Neutrophil (primary cell): ENCODE measurements at regions not wholly inside any gene's neighbourhood (a gene's known extent, or its start where the extent isn't known, plus 50 kb on each side); places are given as distances from the start of the nearest gene placed in this dataset.

Experiments used
- H3K27ac ChIP-seq: fragments of 200-600 bp; sonication (generic); 2 replicates; pipeline ENCODE4 v1.5.1; 2016; ENCODE audit warnings: mild to moderate bottlenecking, moderate library complexity
- H3K27me3 ChIP-seq: fragments of 200-600 bp; sonication (generic); 2 replicates; pipeline ENCODE4 v1.6.0; 2016; ENCODE audit warnings: mild to moderate bottlenecking
- H3K36me3 ChIP-seq: fragments of 200-600 bp; sonication (generic); 2 replicates; pipeline ENCODE4 v1.5.1; 2017
- H3K4me1 ChIP-seq, 2 experiments: fragments of 200-600 bp in 1 of 2; sonication (generic) in 1 of 2; 1 replicate in 1 of 2; 2 replicates in 1 of 2; pipeline versions ENCODE4 v1.5.1 to v1.6.1; 2013 to 2016; ENCODE audit warnings: low read depth in 1 of 2, low read length in 1 of 2, mild to moderate bottlenecking in 1 of 2, moderate library complexity in 1 of 2; ENCODE audit not compliant: control insufficient read depth in 1 of 2, insufficient read depth in 1 of 2
- H3K4me3 ChIP-seq, 2 experiments: fragments of 200-600 bp in 1 of 2; sonication (generic) in 1 of 2; 1 replicate in 1 of 2; 2 replicates in 1 of 2; pipeline ENCODE4 v1.5.1; 2013 to 2016; ENCODE audit warnings: low read depth in 1 of 2, low read length in 1 of 2, mild to moderate bottlenecking in 1 of 2, moderate library complexity in 1 of 2
- H3K9me3 ChIP-seq: fragments of 200-600 bp; sonication (generic); 2 replicates; pipeline ENCODE4 v1.5.1; 2016
- TF ChIP-seq, protein P1 (sequence below): fragments of 200-600 bp; sonication (generic); IDR thresholded peaks from 2 replicates; pipeline ENCODE4 v1.5.1; 2016; ENCODE audit warnings: antibody characterized with exemption

DNA sequence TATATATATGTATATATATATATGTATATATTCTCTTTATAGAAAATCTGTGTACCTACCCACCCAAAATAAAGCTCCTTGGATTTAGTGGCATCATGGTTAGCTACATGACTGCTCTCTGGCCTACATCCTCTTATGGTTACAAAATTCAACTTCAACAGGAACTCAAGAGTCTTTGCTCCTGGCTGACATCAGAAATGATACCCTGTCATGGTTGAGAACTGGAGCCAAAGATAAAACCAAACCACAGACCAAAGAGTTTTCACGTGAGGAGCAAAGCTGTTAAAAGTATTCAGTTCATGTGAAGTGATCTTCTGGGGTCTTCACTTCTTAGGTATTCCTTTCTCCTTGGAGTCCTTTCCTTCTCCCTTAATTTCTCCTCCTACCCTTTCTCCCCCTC is 476.3 kb downstream of the SOX11 start:
- Histone ChIP-seq H3K4me3 (no peak overlapping the region), H3K27me3 (no peaks in the 10 kb centered on the region), H3K27ac (no peak overlapping the region), H3K4me1 (no peaks in the 10 kb centered on the region), H3K36me3 (no peaks in the 10 kb centered on the region), H3K9me3 (no peaks in the 10 kb centered on the region)
- TF ChIP-seq, protein P1, sequence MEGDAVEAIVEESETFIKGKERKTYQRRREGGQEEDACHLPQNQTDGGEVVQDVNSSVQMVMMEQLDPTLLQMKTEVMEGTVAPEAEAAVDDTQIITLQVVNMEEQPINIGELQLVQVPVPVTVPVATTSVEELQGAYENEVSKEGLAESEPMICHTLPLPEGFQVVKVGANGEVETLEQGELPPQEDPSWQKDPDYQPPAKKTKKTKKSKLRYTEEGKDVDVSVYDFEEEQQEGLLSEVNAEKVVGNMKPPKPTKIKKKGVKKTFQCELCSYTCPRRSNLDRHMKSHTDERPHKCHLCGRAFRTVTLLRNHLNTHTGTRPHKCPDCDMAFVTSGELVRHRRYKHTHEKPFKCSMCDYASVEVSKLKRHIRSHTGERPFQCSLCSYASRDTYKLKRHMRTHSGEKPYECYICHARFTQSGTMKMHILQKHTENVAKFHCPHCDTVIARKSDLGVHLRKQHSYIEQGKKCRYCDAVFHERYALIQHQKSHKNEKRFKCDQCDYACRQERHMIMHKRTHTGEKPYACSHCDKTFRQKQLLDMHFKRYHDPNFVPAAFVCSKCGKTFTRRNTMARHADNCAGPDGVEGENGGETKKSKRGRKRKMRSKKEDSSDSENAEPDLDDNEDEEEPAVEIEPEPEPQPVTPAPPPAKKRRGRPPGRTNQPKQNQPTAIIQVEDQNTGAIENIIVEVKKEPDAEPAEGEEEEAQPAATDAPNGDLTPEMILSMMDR, result no peak

DNA sequence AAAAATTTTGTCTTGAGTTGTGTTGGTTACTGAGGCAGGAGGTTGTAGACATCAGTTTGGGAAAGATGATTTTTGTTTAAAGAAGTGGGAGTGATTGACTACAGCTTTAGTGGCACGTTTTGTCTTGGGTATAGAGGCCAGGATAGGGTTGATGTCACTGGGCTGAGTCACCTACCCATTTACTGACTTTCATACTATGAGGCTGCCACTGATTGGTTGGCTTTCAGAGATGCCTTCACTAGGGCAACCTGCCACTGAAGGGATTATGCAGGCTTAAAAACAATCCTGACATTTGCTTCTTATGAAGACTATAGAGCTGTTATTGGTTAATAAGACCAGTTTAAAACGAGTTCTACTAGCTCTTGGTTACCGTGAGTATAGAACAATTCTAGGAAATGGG is 479.1 kb downstream of the SOX11 start:
- TF ChIP-seq, protein P1, result no peak
- H3K4me3 ChIP-seq, result no peak overlapping the region
- no peaks in the 10 kb centered on the region for H3K4me1 ChIP-seq

DNA sequence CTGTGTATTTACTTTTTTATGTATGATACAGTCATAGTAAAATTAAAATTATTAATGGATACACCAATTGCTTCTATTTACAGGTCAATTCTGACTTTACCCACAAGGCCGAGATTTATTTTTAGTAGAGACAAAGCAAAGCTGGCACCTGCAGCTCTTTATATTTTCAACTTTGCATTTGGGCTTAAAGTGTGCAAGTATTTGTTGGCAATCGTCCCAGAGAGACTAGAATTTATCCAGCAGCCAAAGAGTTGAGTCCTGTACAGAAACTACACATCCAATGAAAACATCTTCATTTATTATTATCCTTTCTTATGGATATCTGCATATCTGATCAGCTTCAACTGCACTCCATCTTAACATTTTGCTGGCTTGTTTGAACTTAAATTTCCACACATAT is 485.6 kb downstream of the SOX11 start:
- TF ChIP-seq, protein P1, result no peak
- Histone ChIP-seq H3K27me3 (no peaks in the 10 kb centered on the region), H3K4me1 (no peaks in the 10 kb centered on the region), H3K9me3 (no peaks in the 10 kb centered on the region), H3K4me3 (no peak overlapping the region), H3K36me3 (no peaks in the 10 kb centered on the region), H3K27ac (no peak overlapping the region)

More for the DNA sequence above, 479.1 kb downstream of the SOX11 start:
- Histone ChIP-seq H3K27ac (no peak overlapping the region), H3K36me3 (no peaks in the 10 kb centered on the region), H3K27me3 (no peaks in the 10 kb centered on the region), H3K9me3 (no peaks in the 10 kb centered on the region)

DNA sequence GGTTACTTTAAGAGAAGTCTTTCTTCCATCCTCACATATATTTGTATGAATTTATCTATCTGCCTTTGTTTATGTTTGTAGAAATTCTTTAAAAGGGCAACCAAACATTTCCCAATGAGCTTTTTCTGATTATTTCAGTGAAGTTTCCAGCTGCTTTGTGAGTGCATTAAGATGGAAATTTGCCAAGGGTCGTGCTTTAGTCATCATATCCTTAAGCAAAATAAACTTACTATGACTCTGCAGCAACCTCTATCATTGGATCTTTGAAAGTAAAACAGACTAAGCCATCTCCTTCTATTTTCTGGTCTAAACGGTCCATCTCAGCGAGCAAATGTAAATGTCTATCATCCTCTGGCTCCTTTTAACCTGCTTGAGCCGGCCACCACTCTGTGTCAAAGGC is 489.3 kb downstream of the SOX11 start:
- Histone ChIP-seq H3K4me1 (no peaks in the 10 kb centered on the region), H3K4me3 (no peak overlapping the region), H3K36me3 (no peaks in the 10 kb centered on the region), H3K27me3 (no peaks in the 10 kb centered on the region), H3K9me3 (no peaks in the 10 kb centered on the region), H3K27ac (no peak overlapping the region)
- TF ChIP-seq, protein P1, result no peak

DNA sequence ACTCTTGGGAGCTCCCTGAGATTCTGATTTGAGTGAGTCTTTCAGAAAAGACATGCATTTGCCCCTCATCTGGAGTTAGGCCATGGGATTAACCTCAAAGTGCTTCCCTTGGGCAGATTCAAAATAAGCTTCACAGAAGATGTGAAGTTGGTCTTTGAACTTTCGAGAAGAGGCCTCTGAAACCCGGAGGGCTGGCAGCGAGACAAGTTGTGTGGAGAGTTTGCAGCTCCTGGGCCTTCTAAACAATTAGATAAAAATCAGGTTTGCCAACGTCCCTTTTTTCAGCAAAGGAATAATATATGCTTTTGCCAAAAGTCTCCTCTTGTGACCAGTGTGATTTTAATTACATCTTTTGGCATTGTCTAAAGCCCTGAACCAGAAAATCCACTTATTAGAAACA is 489.7 kb downstream of the SOX11 start:
- H3K4me1 ChIP-seq, result no peaks in the 10 kb centered on the region
- no peaks in the 10 kb centered on the region for H3K27me3 ChIP-seq
- no peak overlapping the region for H3K4me3 ChIP-seq
- H3K27ac ChIP-seq, result no peak overlapping the region
- H3K36me3 ChIP-seq, result no peaks in the 10 kb centered on the region
- TF ChIP-seq, protein P1, result no peak
- H3K9me3 ChIP-seq, result no peaks in the 10 kb centered on the region

DNA sequence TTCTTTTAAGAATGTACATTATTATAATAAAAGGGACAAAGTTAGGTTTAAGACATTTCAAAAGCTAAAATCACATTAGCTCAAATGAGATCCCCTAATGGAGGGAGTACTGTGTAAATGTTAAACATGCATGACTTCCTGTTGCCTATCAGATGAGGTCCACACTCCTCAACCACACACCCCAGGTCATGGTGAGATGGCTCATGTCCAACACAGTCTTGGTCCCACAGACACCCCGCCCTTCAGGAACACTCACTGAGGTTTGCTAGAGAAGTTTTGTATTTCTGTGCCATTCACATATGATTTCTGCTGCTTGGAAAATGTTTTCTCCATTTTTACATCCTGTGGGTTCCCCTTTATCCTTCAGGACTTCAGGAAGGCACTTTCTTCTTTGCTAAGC is 491.0 kb downstream of the SOX11 start:
- TF ChIP-seq, protein P1, result no peak
- H3K27ac ChIP-seq, result no peak overlapping the region

More for the DNA sequence above, 491.0 kb downstream of the SOX11 start:
- H3K27me3 ChIP-seq, result no peaks in the 10 kb centered on the region
- no peak overlapping the region for H3K4me3 ChIP-seq
- H3K36me3 ChIP-seq, result no peaks in the 10 kb centered on the region
- H3K9me3 ChIP-seq, result no peaks in the 10 kb centered on the region
- no peaks in the 10 kb centered on the region for H3K4me1 ChIP-seq
